ENCODE measurements at regions not wholly inside any gene's neighbourhood (a gene's known extent, or its start where the extent isn't known, plus 50 kb on each side); places are given as distances from the start of the nearest gene placed in this dataset.

GRCh38 chr11:36817336-36817965 lies 219.4 kb upstream of the RAG2 start:
- H3K4me3 Mint-ChIP-seq (ENCODE audit: unreplicated experiment) = no peak overlapping the region
- peaks cover 7% of the 10 kb centered on the region for H3K9me3 Mint-ChIP-seq (ENCODE audit: low read depth)
- H3K27ac Mint-ChIP-seq (ENCODE audit: unreplicated experiment) = no peak overlapping the region
- TF ChIP-seq, protein P1, sequence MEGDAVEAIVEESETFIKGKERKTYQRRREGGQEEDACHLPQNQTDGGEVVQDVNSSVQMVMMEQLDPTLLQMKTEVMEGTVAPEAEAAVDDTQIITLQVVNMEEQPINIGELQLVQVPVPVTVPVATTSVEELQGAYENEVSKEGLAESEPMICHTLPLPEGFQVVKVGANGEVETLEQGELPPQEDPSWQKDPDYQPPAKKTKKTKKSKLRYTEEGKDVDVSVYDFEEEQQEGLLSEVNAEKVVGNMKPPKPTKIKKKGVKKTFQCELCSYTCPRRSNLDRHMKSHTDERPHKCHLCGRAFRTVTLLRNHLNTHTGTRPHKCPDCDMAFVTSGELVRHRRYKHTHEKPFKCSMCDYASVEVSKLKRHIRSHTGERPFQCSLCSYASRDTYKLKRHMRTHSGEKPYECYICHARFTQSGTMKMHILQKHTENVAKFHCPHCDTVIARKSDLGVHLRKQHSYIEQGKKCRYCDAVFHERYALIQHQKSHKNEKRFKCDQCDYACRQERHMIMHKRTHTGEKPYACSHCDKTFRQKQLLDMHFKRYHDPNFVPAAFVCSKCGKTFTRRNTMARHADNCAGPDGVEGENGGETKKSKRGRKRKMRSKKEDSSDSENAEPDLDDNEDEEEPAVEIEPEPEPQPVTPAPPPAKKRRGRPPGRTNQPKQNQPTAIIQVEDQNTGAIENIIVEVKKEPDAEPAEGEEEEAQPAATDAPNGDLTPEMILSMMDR (IDR thresholded peaks at IDR 0.05) = no peak
- DNase-seq (ENCODE audit: low spot score) = no peak
- H3K27me3 Mint-ChIP-seq (ENCODE audit: low read depth) = peaks cover 1% of the 10 kb centered on the region
- no peaks in the 10 kb centered on the region for H3K36me3 Mint-ChIP-seq (ENCODE audit: low read depth)
- H3K4me1 Mint-ChIP-seq (ENCODE audit: low read depth) = no peaks in the 10 kb centered on the region

GRCh38 chr11:36809303-36809702 lies 211.3 kb upstream of the RAG2 start:
- Mint-ChIP-seq H3K36me3 (ENCODE audit: low read depth) (no peaks in the 10 kb centered on the region), H3K27ac (ENCODE audit: unreplicated experiment) (no peak overlapping the region), H3K4me3 (ENCODE audit: unreplicated experiment) (no peak overlapping the region), H3K4me1 (ENCODE audit: low read depth) (no peaks in the 10 kb centered on the region), H3K9me3 (ENCODE audit: low read depth) (no peaks in the 10 kb centered on the region), H3K27me3 (ENCODE audit: low read depth) (peaks cover 4% of the 10 kb centered on the region)
- DNase-seq (ENCODE audit: low spot score) = no peak
- TF ChIP-seq, protein P1 (IDR thresholded peaks at IDR 0.05) = no peak

DNA sequence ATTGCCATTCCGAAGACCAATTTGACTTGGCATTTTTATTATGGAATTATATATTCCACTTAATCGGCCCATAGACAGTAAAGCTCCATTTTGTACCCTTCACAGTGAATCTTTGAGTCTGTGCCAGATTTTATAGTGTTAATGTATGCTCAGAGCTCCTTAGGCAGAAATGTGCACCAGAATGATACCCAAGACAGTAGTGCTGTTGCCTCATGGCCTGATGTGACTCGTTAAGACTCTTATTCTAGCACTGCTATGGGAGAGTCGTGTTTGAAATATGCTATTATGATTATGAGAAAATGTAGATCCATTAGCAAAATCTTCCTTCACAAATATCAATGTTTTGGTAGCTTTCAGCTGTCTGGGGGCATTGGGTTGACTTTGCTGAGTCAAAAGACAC lies 209.8 kb upstream of the RAG2 start:
- DNase-seq (ENCODE audit: low spot score) = no peak
- Mint-ChIP-seq H3K27me3 (ENCODE audit: low read depth) (peaks cover 4% of the 10 kb centered on the region), H3K36me3 (ENCODE audit: low read depth) (no peaks in the 10 kb centered on the region), H3K9me3 (ENCODE audit: low read depth) (no peaks in the 10 kb centered on the region), H3K27ac (ENCODE audit: unreplicated experiment) (no peak overlapping the region), H3K4me1 (ENCODE audit: low read depth) (no peaks in the 10 kb centered on the region), H3K4me3 (ENCODE audit: unreplicated experiment) (no peak overlapping the region)
- TF ChIP-seq, protein P1 (IDR thresholded peaks at IDR 0.05) = no peak

DNA sequence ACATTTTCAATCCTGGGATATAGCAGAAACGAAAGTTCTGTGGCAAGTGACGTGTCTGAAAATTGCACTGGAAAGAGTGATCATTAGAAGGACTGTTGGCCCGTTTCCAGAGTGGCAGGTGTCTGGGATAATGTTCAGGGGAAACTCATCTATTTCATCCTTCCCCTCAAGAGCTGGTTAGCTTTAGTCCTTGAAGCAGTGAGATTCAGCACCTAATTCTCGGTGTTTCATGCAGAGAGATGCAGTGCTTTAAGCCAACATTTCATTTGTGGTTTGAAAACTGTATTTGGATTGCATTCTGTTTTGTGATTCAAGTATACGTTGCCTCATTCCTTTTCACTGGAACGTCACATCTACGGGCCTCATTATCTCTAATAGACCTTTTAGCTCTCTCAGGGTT lies 205.0 kb upstream of the RAG2 start:
- Mint-ChIP-seq H3K27ac (ENCODE audit: unreplicated experiment) (no peak overlapping the region), H3K4me1 (ENCODE audit: low read depth) (no peaks in the 10 kb centered on the region), H3K4me3 (ENCODE audit: unreplicated experiment) (no peak overlapping the region), H3K27me3 (ENCODE audit: low read depth) (peaks cover 7% of the 10 kb centered on the region), H3K9me3 (ENCODE audit: low read depth) (no peaks in the 10 kb centered on the region), H3K36me3 (ENCODE audit: low read depth) (no peaks in the 10 kb centered on the region)
- no peak for DNase-seq (ENCODE audit: low spot score)
- TF ChIP-seq, protein P1 (IDR thresholded peaks at IDR 0.05) = no peak

- no peak overlapping the region for H3K4me3 Mint-ChIP-seq (ENCODE audit: unreplicated experiment)
- TF ChIP-seq, protein P1 (IDR thresholded peaks at IDR 0.05) = peak; percentile 13
- H3K27me3 Mint-ChIP-seq (ENCODE audit: low read depth) = peaks cover 23% of the 10 kb centered on the region
- no peak overlapping the region for H3K27ac Mint-ChIP-seq (ENCODE audit: unreplicated experiment)
- no peaks in the 10 kb centered on the region for H3K36me3 Mint-ChIP-seq (ENCODE audit: low read depth)
- no peak for DNase-seq (ENCODE audit: low spot score)
- no peaks in the 10 kb centered on the region for H3K4me1 Mint-ChIP-seq (ENCODE audit: low read depth)
- H3K9me3 Mint-ChIP-seq (ENCODE audit: low read depth) = no peaks in the 10 kb centered on the region
These were observed 195.2 kb upstream of the RAG2 start for GRCh38 chr11:36792996-36793914.

All from chondrocyte (in vitro differentiated cells).